DND-41 (cell line): ENCODE measurements at regions not wholly inside any gene's neighbourhood (a gene's known extent, or its start where the extent isn't known, plus 50 kb on each side); places are given as distances from the start of the nearest gene placed in this dataset.

ENCODE experiments used
- EZH2 ChIP-seq: IDR thresholded peaks from 3 replicates; pipeline ENCODE4 v1.6.1; 2012; ENCODE audit warnings: borderline replicate concordance, low read depth, mild to moderate bottlenecking, moderate library complexity, low read length, inconsistent platforms; ENCODE audit not compliant: severe bottlenecking
- TF ChIP-seq, protein P1 (sequence below): IDR thresholded peaks from 2 replicates; pipeline ENCODE4 v1.5.1; 2012; ENCODE audit warnings: borderline replicate concordance, low read length, moderate library complexity, mild to moderate bottlenecking; ENCODE audit not compliant: poor library complexity, severe bottlenecking; ENCODE audit errors: extremely low read depth

DNA sequence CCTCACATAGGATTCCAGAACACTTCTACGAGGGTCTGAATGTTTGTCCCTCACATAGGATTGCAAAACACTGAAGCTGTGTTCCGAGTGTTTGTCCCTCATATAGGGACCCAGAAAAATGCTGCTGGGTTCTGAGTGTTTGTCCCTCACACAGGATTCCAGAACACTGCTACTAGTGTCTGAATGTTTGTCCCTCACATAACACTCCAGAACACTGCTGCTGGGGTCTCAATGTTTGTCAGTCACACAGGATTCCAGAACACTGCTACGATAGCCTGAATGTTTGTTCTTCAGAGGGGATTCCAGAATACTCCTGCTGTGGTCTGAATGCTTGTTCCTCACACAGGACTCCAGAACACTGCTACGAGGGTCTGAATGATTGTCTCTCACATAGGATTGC lies 218.7 kb downstream of the FOXD4L6 start:
- TF ChIP-seq EZH2, result no peak
- TF ChIP-seq, protein P1, sequence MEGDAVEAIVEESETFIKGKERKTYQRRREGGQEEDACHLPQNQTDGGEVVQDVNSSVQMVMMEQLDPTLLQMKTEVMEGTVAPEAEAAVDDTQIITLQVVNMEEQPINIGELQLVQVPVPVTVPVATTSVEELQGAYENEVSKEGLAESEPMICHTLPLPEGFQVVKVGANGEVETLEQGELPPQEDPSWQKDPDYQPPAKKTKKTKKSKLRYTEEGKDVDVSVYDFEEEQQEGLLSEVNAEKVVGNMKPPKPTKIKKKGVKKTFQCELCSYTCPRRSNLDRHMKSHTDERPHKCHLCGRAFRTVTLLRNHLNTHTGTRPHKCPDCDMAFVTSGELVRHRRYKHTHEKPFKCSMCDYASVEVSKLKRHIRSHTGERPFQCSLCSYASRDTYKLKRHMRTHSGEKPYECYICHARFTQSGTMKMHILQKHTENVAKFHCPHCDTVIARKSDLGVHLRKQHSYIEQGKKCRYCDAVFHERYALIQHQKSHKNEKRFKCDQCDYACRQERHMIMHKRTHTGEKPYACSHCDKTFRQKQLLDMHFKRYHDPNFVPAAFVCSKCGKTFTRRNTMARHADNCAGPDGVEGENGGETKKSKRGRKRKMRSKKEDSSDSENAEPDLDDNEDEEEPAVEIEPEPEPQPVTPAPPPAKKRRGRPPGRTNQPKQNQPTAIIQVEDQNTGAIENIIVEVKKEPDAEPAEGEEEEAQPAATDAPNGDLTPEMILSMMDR, result no peak
